ENCODE measurements at regions not wholly inside any gene's neighbourhood (a gene's known extent, or its start where the extent isn't known, plus 50 kb on each side); places are given as distances from the start of the nearest gene placed in this dataset.

GRCh38 chr3:181998828-181999227 is 287.1 kb downstream of the SOX2 start (continued):
- TF ChIP-seq, protein P1, sequence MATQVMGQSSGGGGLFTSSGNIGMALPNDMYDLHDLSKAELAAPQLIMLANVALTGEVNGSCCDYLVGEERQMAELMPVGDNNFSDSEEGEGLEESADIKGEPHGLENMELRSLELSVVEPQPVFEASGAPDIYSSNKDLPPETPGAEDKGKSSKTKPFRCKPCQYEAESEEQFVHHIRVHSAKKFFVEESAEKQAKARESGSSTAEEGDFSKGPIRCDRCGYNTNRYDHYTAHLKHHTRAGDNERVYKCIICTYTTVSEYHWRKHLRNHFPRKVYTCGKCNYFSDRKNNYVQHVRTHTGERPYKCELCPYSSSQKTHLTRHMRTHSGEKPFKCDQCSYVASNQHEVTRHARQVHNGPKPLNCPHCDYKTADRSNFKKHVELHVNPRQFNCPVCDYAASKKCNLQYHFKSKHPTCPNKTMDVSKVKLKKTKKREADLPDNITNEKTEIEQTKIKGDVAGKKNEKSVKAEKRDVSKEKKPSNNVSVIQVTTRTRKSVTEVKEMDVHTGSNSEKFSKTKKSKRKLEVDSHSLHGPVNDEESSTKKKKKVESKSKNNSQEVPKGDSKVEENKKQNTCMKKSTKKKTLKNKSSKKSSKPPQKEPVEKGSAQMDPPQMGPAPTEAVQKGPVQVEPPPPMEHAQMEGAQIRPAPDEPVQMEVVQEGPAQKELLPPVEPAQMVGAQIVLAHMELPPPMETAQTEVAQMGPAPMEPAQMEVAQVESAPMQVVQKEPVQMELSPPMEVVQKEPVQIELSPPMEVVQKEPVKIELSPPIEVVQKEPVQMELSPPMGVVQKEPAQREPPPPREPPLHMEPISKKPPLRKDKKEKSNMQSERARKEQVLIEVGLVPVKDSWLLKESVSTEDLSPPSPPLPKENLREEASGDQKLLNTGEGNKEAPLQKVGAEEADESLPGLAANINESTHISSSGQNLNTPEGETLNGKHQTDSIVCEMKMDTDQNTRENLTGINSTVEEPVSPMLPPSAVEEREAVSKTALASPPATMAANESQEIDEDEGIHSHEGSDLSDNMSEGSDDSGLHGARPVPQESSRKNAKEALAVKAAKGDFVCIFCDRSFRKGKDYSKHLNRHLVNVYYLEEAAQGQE (IDR thresholded peaks at IDR 0.05), result no peak
- TF ChIP-seq FOXA1 (IDR thresholded peaks at IDR 0.05) (no peak), EGR1 (IDR thresholded peaks at IDR 0.05; ENCODE audit: low read depth in 2 of 2) (no peak), FOXA2 (IDR thresholded peaks at IDR 0.05) (no peak)
- TF ChIP-seq, protein P2, sequence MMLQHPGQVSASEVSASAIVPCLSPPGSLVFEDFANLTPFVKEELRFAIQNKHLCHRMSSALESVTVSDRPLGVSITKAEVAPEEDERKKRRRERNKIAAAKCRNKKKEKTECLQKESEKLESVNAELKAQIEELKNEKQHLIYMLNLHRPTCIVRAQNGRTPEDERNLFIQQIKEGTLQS (IDR thresholded peaks at IDR 0.05), result no peak

DNA sequence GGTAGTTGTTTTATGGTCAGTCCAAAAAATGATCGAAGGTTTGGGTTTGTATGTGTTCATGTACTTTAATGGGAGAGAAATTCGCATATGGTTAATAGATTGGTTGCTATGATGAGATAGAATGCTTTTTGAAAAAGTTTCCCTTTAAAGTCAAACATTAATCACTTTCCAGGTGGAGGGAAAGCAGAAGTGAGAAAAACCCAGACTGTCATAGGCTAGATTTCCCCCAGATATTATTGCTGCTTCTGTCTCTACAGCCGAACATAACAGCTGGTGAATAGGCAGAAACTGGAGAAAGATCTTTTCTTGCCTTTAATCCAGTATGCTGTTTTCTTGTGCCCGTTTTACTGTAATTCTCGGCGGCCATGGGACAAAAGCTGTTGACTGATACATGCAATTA is 287.6 kb downstream of the SOX2 start:
- Histone ChIP-seq H3K9me3 (ENCODE audit: control insufficient read depth in 4 of 4, low read length in 3 of 4) (no peaks in the 10 kb centered on the region), H3K27ac (ENCODE audit: low read depth in 1 of 2, low read length in 2 of 2) (no peak overlapping the region), H3K9ac (ENCODE audit: low read depth in 1 of 2, low read length in 2 of 2) (no peak overlapping the region), H3K36me3 (ENCODE audit: control insufficient read depth in 4 of 4, insufficient read depth in 3 of 4, low read depth in 1 of 4, low read length in 3 of 4) (no peaks in the 10 kb centered on the region), H3K4me1 (ENCODE audit: control insufficient read depth in 4 of 4, insufficient read depth in 4 of 4, low read length in 3 of 4) (no peaks in the 10 kb centered on the region), H3K27me3 (ENCODE audit: control insufficient read depth in 4 of 4, insufficient read depth in 4 of 4, low read length in 3 of 4) (no peaks in the 10 kb centered on the region), H3K4me3 (ENCODE audit: low read depth in 1 of 3, low read length in 3 of 3) (no peak overlapping the region)
- no peak for DNase-seq (ENCODE audit: low spot score)
- TF ChIP-seq FOXA2 (IDR thresholded peaks at IDR 0.05) (no peak), RAD21 (IDR thresholded peaks at IDR 0.05) (no peak), HNF4G (IDR thresholded peaks at IDR 0.05) (no peak), TAF1 (conservative IDR thresholded peaks at IDR 0.05) (no peak), GABPA (IDR thresholded peaks at IDR 0.05 in 1 of 2, conservative IDR thresholded peaks at IDR 0.05 in 1 of 2) (no peak), RXRA (IDR thresholded peaks at IDR 0.05) (no peak), EGR1 (IDR thresholded peaks at IDR 0.05; ENCODE audit: low read depth in 2 of 2) (no peak)
- TF ChIP-seq, protein P3, sequence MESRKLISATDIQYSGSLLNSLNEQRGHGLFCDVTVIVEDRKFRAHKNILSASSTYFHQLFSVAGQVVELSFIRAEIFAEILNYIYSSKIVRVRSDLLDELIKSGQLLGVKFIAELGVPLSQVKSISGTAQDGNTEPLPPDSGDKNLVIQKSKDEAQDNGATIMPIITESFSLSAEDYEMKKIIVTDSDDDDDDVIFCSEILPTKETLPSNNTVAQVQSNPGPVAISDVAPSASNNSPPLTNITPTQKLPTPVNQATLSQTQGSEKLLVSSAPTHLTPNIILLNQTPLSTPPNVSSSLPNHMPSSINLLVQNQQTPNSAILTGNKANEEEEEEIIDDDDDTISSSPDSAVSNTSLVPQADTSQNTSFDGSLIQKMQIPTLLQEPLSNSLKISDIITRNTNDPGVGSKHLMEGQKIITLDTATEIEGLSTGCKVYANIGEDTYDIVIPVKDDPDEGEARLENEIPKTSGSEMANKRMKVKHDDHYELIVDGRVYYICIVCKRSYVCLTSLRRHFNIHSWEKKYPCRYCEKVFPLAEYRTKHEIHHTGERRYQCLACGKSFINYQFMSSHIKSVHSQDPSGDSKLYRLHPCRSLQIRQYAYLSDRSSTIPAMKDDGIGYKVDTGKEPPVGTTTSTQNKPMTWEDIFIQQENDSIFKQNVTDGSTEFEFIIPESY (IDR thresholded peaks at IDR 0.05), result no peak
- WGBS, result 86% methylated on average over 6 of the region's 6 CpGs

DNA sequence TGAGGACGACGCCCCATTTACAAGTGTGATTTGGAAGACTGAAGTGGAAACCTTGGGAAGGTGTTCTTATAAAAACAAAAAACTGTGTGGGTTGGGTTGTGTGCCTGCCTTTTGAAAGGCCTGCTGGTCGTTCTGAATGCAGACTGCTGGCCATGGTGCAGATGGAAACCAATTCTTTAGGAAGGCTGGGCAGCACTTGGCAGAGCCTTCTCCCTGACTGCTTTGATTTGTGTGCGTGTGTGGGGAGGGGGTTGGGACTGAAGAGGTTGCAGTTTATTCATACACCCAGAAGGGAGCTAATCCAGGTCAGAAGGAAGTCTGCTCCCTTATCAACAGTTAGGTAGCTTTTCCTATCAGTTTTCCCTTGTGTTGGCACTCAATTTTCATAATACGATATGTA is 288.7 kb downstream of the SOX2 start:
- TF ChIP-seq HNF4G (IDR thresholded peaks at IDR 0.05), result no peak
- TF ChIP-seq RAD21 (IDR thresholded peaks at IDR 0.05), result no peak
- 58% methylated on average over 5 of the region's 5 CpGs for WGBS

GRCh38 chr3:182005219-182005618 is 293.5 kb downstream of the SOX2 start:
- H3K9ac ChIP-seq (ENCODE audit: low read depth in 1 of 2, low read length in 2 of 2), result no peak overlapping the region
- no peak for DNase-seq (ENCODE audit: low spot score)
- no peaks in the 10 kb centered on the region for H3K4me1 ChIP-seq (ENCODE audit: control insufficient read depth in 4 of 4, insufficient read depth in 4 of 4, low read length in 3 of 4)
- no peak overlapping the region for H3K27ac ChIP-seq (ENCODE audit: low read depth in 1 of 2, low read length in 2 of 2)
- TF ChIP-seq, protein P1 (IDR thresholded peaks at IDR 0.05), result no peak
- H3K27me3 ChIP-seq (ENCODE audit: control insufficient read depth in 4 of 4, insufficient read depth in 4 of 4, low read length in 3 of 4), result no peaks in the 10 kb centered on the region
- H3K9me3 ChIP-seq (ENCODE audit: control insufficient read depth in 4 of 4, low read length in 3 of 4), result no peaks in the 10 kb centered on the region
- WGBS, result 90% methylated on average over 3 of the region's 3 CpGs
- H3K36me3 ChIP-seq (ENCODE audit: control insufficient read depth in 4 of 4, insufficient read depth in 3 of 4, low read depth in 1 of 4, low read length in 3 of 4), result no peaks in the 10 kb centered on the region
- H3K4me3 ChIP-seq (ENCODE audit: low read depth in 1 of 3, low read length in 3 of 3), result no peak overlapping the region

More for the DNA sequence above, 288.7 kb downstream of the SOX2 start:
- no peak overlapping the region for H3K4me3 ChIP-seq (ENCODE audit: low read depth in 1 of 3, low read length in 3 of 3)
- H3K36me3 ChIP-seq (ENCODE audit: control insufficient read depth in 4 of 4, insufficient read depth in 3 of 4, low read depth in 1 of 4, low read length in 3 of 4), result no peaks in the 10 kb centered on the region
- H3K4me1 ChIP-seq (ENCODE audit: control insufficient read depth in 4 of 4, insufficient read depth in 4 of 4, low read length in 3 of 4), result no peaks in the 10 kb centered on the region
- no peaks in the 10 kb centered on the region for H3K9me3 ChIP-seq (ENCODE audit: control insufficient read depth in 4 of 4, low read length in 3 of 4)
- H3K27ac ChIP-seq (ENCODE audit: low read depth in 1 of 2, low read length in 2 of 2), result no peak overlapping the region
- H3K27me3 ChIP-seq (ENCODE audit: control insufficient read depth in 4 of 4, insufficient read depth in 4 of 4, low read length in 3 of 4), result no peaks in the 10 kb centered on the region
- no peak for DNase-seq (ENCODE audit: low spot score)
- H3K9ac ChIP-seq (ENCODE audit: low read depth in 1 of 2, low read length in 2 of 2), result no peak overlapping the region
